ENCODE measurements at regions not wholly inside any gene's neighbourhood (a gene's known extent, or its start where the extent isn't known, plus 50 kb on each side); places are given as distances from the start of the nearest gene placed in this dataset.
A peak's percentile ranks its signal among the peaks of the same experiment; 100 is the strongest.
"Not testable (repeated sequence)": the region's sequence is repeated elsewhere in the genome, so short reads cannot be mapped to it uniquely, and the experiment has no call there.

GRCh38 chr13:34351134-34351533 lies 533.2 kb downstream of the RFC3 start:
- no peak for FAIRE-seq
- DNase-seq (ENCODE audit: low spot score): no peak

DNA sequence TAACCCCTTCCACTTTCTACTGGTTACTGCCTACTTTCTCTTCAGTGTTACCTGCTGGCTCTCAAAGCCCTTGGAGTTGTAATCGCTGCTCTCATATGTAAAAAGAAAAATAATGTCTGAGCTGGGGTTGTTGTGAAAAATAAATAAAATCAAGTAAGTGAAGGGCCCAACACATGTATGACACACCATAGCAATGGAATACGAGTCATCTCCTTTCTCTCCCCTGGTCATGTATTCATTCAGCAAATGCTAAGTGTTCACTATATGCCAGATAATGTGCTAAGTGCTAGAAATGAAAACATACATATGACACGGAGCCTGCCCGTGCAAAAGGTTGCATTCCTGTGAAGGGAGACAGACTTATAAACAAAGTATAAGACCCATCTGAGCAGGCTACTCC lies 535.0 kb downstream of the RFC3 start:
- DNase-seq (ENCODE audit: low spot score) (no peak), FAIRE-seq (no peak)

- no peak for DNase-seq (ENCODE audit: low spot score)
- FAIRE-seq: no peak
Observed at GRCh38 chr13:34356686-34357434, 538.9 kb downstream of the RFC3 start.

DNA sequence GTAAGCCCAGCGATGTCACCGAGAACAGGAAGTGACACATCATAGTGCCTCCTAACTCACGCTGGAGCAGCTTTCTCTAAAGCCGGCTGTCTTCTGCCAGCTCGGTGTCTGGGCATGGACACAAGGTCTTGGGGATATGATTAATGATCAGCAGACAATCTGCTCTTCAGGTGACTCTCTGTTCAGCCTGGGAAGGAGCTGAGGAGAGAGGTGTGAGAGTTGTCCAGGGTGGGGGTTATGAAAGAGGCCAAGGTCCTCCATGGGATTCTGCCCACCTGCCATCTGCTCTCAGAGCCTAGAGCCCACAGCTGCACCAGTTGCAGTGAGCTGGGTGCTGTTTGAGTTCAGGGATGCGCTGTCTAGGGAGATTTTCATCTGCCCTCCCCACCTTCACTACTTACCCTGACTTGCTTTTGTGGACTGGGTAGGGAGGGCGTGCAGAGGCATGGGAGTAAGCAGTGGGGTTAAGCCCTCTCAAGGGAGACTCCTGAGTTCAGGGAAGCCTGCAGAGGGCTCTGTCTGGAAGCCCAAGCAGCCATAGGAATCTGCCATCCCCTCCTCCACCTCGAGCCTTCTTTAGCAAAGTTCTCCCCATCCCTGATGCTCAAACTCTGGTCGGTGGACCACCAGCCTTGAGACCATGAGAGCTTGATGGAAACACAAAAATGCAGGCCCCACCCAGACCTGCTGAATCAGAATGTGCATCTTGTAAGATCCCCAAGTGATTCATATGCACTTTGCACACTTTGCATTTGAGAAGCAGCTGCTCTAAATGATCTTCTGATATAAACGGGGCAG lies 539.7 kb downstream of the RFC3 start:
- DNase-seq (ENCODE audit: low spot score) (peak; percentile 44), FAIRE-seq (no peak)

DNA sequence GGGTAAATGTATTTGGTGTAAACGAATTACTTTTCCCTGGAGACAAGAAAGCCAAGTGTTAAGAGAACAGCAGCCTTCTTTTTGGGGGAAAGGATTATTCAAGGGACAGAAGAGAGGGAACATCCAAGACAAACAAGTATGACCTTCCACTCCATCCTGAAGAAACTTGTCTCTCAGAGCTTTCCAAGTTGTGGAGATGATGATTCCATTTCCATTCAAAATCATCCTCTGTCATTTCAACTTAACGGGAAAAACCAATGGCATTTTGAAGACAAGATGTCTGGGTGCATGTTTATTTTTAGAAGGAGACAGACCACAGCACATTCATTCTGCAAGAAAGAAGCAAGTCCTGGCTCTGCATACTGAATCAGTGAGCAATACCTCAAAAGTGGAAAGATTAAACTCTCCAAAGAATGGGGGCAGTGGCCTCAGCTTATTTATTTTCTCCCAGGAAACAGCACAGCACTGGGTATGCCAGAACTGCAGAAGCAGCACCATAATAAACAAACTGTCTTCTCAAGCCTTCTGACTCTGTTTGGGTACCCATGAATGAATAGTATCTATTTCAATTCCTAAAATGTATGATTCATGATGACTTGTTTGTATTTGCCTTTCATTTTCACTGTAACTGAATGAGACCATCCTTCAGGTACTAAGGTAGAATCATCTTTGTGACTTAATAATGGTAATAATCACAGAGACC lies 541.0 kb downstream of the RFC3 start:
- DNase-seq (ENCODE audit: low spot score) (no peak), FAIRE-seq (no peak)

GRCh38 chr13:34360702-34361101 lies 542.8 kb downstream of the RFC3 start:
- DNase-seq (ENCODE audit: low spot score): no peak

GRCh38 chr13:34361560-34361959 lies 543.6 kb downstream of the RFC3 start:
- DNase-seq (ENCODE audit: low spot score) (no peak), FAIRE-seq (no peak)

More at GRCh38 chr13:34360702-34361101, 542.8 kb downstream of the RFC3 start:
- FAIRE-seq: no peak

GRCh38 chr13:34363266-34363665 lies 545.3 kb downstream of the RFC3 start:
- no peak for DNase-seq (ENCODE audit: low spot score)
- FAIRE-seq: no peak

DNA sequence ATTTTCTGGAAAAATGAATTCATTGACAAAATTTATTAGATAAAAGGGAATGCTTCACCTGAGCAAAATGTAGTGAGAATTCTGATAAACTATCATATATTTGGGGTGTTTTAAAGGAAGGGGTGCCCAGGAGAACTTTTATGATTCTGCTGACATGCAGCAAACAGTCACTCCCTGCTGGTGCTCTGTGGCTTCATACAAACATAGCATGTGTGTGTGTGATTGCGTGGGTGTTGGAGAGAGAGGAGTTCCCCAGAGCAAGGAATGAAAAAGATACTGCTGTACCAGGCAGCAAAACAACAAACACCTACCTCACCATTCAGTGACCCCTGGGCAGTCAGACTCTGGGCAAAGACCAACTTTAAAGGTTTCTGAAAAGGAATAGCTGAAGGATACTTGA lies 546.7 kb downstream of the RFC3 start:
- DNase-seq (ENCODE audit: low spot score) (no peak), FAIRE-seq (no peak)

DNA sequence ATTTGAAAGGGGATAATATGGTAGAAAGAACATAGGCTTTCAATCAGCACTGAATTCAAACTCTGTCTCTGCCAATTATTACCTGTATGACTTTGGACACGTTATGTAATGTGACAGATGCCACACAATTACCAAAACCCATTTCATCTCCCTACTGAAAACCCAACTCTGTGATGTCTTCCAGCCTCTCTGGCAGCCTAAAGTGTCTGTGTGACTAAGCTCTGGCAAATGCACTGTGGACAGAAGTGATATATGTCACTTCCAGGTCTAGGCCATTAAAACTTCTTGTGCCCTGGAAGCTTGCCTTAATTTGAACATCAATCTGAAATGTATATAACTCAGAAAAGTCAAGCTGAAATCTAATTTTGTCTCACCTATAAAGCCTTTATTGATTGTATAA lies 552.0 kb downstream of the RFC3 start:
- DNase-seq (ENCODE audit: low spot score) (no peak), FAIRE-seq (no peak)

DNA sequence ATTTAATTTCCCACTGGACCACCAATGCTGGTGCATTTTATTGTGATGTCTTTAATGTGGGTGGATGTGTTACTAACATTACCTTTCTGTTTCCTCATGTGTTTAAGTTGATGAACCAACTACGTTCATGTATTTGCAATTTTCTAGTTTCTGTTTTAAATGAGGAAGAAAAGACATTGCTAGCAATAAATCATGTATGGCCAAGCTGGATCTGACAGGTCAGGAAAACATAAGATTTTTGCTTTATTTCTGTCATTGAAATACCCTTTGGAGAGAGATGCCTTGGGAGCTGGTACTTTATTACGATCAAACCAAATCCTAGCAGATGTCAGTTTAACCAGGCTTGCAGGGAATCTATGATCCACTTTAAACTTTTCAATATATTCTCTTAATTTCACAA lies 553.2 kb downstream of the RFC3 start:
- FAIRE-seq (no peak), DNase-seq (ENCODE audit: low spot score) (no peak)

DNA sequence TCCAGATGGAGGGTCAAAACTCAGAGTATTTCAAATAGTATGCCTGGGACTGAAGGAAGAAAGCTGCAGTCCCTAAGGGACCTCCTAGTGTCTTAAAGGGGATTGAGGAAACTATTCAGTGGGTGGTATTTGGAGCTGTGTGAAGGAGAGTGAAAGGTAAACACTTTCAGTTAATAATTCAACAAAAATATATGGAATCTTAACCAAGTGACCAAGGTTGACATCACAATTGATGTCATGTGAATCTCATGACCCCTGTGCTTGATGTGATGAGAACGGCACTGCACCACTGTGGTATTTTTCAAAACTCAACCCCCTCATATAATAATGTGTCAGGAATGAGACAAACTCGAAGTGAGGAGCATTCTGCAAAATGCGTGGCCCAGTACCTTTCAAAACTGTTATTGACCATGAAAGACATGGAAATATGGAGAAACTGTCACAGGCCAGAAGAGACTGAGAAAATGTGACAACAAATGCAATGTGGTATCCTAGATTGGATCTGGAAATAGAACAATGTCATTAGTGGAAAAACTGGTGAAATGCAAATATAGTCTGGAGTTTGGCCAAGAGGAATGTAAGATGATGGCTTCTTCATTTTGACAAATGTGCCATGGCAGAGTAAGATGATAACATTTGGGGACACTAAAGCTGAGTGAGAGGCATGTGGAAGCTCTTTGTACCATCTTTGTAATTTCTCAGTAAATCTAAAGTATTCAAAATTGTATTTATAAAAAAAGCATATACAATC lies 553.9 kb downstream of the RFC3 start:
- FAIRE-seq (no peak), DNase-seq (ENCODE audit: low spot score) (no peak)

DNA sequence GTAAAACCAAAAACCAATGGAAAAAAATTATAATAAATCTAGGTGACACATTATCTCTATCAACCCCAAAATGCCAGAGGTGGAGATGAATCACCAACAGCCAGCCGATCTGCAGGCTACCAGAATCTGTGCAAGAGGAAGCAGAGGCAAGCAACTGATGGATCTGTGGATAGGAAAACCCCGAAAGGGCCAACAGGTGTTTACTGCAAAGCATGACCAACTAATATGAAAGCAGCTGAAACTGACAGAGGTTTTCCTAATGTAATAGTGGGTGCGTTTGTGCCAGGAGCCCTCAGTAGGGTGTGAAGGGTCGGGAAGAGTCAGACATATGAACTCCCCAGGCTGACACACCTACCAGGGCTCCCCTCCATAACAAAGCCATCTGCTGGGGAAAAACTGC lies 554.6 kb downstream of the RFC3 start:
- no peak for DNase-seq (ENCODE audit: low spot score)
- no peak for FAIRE-seq

DNA sequence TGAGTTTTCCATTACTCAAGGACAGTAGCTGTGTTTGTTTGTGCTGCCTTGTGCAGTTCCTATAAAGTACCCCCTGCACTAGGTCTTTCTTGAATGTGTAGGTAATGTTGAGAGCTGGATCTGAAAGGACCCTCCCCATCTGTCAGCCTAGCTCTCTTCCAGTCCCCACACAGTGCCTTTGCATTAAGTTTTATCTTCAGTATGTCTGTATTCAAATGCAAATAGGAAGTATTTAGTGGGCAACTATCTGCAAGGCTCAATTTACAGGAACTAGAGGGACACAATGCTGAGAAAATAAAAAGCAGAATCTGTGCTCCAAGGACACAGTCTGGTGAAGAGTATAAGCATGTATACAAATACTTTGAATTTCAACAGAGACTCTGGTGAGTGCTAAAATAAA lies 558.5 kb downstream of the RFC3 start:
- FAIRE-seq: no peak
- no peak for DNase-seq (ENCODE audit: low spot score)

GRCh38 chr13:34381228-34381627 lies 560.8 kb upstream of the NBEA start:
- FAIRE-seq (no peak), DNase-seq (ENCODE audit: low spot score) (no peak)

GRCh38 chr13:34383728-34384127 lies 558.3 kb upstream of the NBEA start:
- DNase-seq (ENCODE audit: low spot score) (no peak), FAIRE-seq (no peak)

GRCh38 chr13:34386229-34386628 lies 555.8 kb upstream of the NBEA start:
- not testable (repeated sequence) for FAIRE-seq; DNase-seq (ENCODE audit: low spot score)

DNA sequence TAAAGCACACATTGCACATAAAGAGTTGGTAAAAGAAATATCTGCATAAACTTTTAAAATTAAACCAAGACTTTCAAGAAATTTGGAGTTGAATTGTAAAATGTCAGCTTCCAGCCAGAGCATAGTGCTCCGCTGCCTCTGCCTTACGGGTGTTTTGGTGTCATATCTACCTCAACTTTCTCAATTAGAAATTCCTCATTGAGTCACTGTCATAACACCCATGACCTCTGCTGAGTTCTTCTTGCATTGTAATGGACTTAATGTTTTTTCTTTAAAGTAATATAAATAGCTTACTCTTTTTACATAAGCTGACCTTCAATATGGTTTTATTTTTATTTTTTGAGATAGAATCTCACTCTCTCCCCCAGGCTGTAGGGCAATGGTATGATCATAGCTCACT lies 551.0 kb upstream of the NBEA start:
- FAIRE-seq: no peak

DNA sequence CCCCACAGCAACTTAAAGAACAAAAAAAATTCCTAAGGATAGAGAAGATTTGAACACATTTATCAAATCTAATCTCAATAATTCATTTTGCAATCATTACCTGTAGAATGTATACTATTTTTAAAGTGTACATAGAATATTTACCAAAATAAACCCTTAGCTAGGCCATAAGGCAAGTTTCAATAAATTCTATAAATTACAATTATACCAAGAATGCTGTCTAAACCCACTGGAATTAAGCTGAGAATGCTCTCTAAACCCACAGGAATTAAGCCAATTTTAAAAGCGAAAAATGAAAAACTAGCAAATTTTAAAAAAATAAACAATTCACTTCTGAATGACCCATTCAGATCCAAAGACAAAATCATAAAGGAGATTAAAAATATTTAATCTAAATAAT lies 540.4 kb upstream of the NBEA start:
- DNase-seq (ENCODE audit: low spot score) (no peak), FAIRE-seq (no peak)

More for the DNA sequence above, 551.0 kb upstream of the NBEA start:
- DNase-seq (ENCODE audit: low spot score): no peak

DNA sequence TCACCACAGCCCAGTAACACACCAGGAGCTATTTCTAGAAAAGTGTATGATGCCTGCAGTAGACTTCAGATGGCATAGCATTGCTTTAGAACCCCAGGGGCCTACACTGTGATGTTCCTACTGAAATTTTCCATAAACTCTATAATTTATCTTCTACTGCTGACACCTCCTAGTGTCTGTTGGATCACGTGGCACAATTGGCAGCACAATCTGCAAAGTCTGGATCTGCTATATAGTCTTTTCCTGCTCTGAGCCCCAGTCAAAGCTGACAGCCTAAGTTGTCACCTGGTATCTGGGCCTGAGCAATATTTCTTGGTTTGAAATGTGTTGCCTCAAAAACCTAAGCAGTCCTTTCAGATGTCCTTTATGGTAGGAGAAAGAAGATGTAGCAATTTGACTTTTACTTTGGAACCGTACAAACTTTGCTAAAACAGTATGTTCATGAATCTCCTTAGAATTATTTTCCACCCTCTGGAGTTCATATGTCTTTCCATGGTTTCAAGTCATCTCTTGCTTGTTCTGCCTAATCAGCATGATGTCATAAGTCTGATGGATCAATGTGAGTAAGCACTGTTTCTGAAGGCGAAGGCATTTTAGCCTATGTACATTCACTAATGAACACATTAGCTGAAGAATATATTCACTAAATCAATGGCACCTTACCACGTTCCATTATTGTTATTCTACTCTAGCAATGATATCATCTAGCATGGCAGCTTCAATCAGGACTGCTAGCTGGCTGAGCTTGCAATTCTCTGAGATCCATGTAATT lies 536.5 kb upstream of the NBEA start:
- no peak for DNase-seq (ENCODE audit: low spot score)
- FAIRE-seq: no peak

- no peak for DNase-seq (ENCODE audit: low spot score)
- no peak for FAIRE-seq
Observed at GRCh38 chr13:34408640-34409039, 533.4 kb upstream of the NBEA start.
